BE2C (cell line): ENCODE measurements at regions not wholly inside any gene's neighbourhood (a gene's known extent, or its start where the extent isn't known, plus 50 kb on each side); places are given as distances from the start of the nearest gene placed in this dataset.

Experiments used
- DNase-seq: peaks from one replicate; pipeline ENCODE4 v3.0.0-alpha.2; 2020
- H3K27me3 ChIP-seq: fragments of 250-450 bp; sonication (Bioruptor Pico); 2 replicates; pipeline ENCODE4 v1.5.1; 2020; ENCODE audit warnings: mild to moderate bottlenecking
- H3K36me3 ChIP-seq: fragments of 250-450 bp; sonication (Bioruptor Pico); 2 replicates; pipeline ENCODE4 v1.5.1; 2020; ENCODE audit warnings: mild to moderate bottlenecking
- H3K4me1 ChIP-seq: fragments of 250-450 bp; sonication (Bioruptor Pico); 2 replicates; pipeline ENCODE4 v1.5.1; 2020
- H3K4me3 ChIP-seq: 2 replicates; pipeline ENCODE4 v1.5.1; 2011; ENCODE audit warnings: low read depth, low read length
- H3K9me3 ChIP-seq: fragments of 250-450 bp; sonication (Bioruptor Pico); 2 replicates; pipeline ENCODE4 v1.5.1; 2020
- TF ChIP-seq, protein P1 (sequence below): IDR thresholded peaks from 2 replicates; pipeline ENCODE4 v1.5.1; 2012; ENCODE audit warnings: mild to moderate bottlenecking, low read depth, low read length

DNA sequence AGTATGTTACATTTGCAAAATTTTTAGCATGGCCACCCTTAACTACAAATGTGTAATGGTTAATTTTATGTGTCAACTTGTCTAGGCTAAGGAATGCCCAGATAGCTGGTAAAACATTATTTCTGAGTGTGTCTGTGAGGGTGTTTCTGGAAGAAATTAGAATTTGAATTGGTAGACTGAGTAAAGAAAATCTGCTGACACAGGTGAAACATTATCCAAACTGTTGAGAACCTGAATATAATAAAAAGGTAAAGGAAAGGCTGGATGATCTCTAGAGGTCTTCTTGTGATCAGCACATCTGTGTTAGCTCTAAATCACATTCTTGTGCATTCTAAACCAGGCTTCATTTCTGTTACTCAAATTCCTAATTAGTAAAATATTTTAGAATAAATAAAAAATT, 100.8 kb downstream of the UCHL5 start:
- Histone ChIP-seq H3K36me3 (no peaks in the 10 kb centered on the region), H3K9me3 (no peaks in the 10 kb centered on the region), H3K4me3 (no peak overlapping the region), H3K4me1 (no peaks in the 10 kb centered on the region), H3K27me3 (no peaks in the 10 kb centered on the region)
- TF ChIP-seq, protein P1, sequence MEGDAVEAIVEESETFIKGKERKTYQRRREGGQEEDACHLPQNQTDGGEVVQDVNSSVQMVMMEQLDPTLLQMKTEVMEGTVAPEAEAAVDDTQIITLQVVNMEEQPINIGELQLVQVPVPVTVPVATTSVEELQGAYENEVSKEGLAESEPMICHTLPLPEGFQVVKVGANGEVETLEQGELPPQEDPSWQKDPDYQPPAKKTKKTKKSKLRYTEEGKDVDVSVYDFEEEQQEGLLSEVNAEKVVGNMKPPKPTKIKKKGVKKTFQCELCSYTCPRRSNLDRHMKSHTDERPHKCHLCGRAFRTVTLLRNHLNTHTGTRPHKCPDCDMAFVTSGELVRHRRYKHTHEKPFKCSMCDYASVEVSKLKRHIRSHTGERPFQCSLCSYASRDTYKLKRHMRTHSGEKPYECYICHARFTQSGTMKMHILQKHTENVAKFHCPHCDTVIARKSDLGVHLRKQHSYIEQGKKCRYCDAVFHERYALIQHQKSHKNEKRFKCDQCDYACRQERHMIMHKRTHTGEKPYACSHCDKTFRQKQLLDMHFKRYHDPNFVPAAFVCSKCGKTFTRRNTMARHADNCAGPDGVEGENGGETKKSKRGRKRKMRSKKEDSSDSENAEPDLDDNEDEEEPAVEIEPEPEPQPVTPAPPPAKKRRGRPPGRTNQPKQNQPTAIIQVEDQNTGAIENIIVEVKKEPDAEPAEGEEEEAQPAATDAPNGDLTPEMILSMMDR, result no peak
- no peak for DNase-seq

DNA sequence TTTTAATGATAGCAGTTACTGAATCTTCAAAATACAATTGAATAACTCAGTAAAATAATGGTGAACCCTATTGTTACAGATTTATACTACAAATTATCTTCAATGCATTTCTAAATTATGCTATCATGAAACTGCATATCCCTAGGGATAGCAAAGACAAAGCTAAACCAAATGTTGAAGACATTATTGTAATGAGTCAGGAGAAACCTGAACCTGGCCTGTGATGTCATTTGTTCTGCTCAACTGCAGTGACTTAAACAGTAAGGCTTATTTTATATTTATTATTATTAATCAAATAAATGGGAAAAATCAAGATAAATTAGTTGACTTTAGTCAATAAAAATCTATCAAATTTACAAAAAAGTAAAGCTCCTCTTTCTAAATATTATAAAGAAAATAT, 100.3 kb downstream of the UCHL5 start:
- H3K4me1 ChIP-seq, result no peaks in the 10 kb centered on the region
- no peak for DNase-seq
- no peaks in the 10 kb centered on the region for H3K9me3 ChIP-seq
- TF ChIP-seq, protein P1, result no peak
- H3K36me3 ChIP-seq, result no peaks in the 10 kb centered on the region
- no peak overlapping the region for H3K4me3 ChIP-seq
- H3K27me3 ChIP-seq, result no peaks in the 10 kb centered on the region

DNA sequence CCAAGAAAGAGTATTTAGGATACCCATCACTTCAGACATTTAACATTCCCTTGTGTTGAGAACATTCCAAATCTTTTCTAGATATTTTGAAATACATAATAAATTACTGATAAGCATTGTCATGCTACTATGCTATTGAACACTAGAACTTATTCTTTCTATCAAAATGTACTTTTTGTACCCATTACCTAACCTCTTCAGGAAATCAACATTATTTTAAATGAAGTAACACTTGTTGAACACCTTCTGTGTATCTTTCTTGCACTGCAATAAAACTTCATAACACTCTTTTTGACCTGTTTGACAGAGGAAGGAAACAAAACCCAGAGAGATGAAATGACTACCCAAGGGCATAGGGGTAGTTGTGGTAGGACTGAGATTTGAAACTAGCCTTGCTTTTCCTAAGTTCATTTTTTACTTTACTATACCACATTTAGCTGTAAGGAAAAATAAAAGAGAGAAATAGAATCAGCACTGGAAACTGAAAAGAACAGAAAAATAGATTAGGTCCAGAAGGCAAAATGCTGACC, 99.4 kb downstream of the UCHL5 start:
- Histone ChIP-seq H3K4me1 (no peaks in the 10 kb centered on the region), H3K9me3 (no peaks in the 10 kb centered on the region), H3K27me3 (no peaks in the 10 kb centered on the region), H3K36me3 (no peaks in the 10 kb centered on the region), H3K4me3 (no peak overlapping the region)
- DNase-seq, result no peak
- TF ChIP-seq, protein P1, result no peak
